ENCODE measurements at regions not wholly inside any gene's neighbourhood (a gene's known extent, or its start where the extent isn't known, plus 50 kb on each side); places are given as distances from the start of the nearest gene placed in this dataset.
"Not testable (repeated sequence)": the region's sequence is repeated elsewhere in the genome, so short reads cannot be mapped to it uniquely, and the experiment has no call there.

GRCh38 chr7:49596701-49597491 is 176.5 kb upstream of the VWC2 start:
- no peak for DNase-seq (ENCODE audit: low read depth in 2 of 2)

- no peak for DNase-seq (ENCODE audit: low read depth in 2 of 2)
These were observed 175.6 kb upstream of the VWC2 start for GRCh38 chr7:49597805-49598204.

GRCh38 chr7:49611951-49612350 is 161.5 kb upstream of the VWC2 start:
- no peak for DNase-seq (ENCODE audit: low read depth in 2 of 2)

GRCh38 chr7:49613759-49614158 is 159.7 kb upstream of the VWC2 start:
- DNase-seq (ENCODE audit: low read depth in 2 of 2) = no peak

GRCh38 chr7:49614974-49615373 is 158.5 kb upstream of the VWC2 start:
- DNase-seq (ENCODE audit: low read depth in 2 of 2) = not testable (repeated sequence)

GRCh38 chr7:49618028-49618427 is 155.4 kb upstream of the VWC2 start:
- no peak for DNase-seq (ENCODE audit: low read depth in 2 of 2)

GRCh38 chr7:49623943-49624342 is 149.5 kb upstream of the VWC2 start:
- no peak for DNase-seq (ENCODE audit: low read depth in 2 of 2)

GRCh38 chr7:49624611-49625010 is 148.8 kb upstream of the VWC2 start:
- DNase-seq (ENCODE audit: low read depth in 2 of 2) = no peak

- no peak for DNase-seq (ENCODE audit: low read depth in 2 of 2)
These were observed 142.9 kb upstream of the VWC2 start for GRCh38 chr7:49630513-49630912.

- DNase-seq (ENCODE audit: low read depth in 2 of 2) = no peak
These were observed 142.2 kb upstream of the VWC2 start for GRCh38 chr7:49631071-49631815.

GRCh38 chr7:49631960-49632359 is 141.5 kb upstream of the VWC2 start:
- no peak for DNase-seq (ENCODE audit: low read depth in 2 of 2)

GRCh38 chr7:49635800-49636199 is 137.6 kb upstream of the VWC2 start:
- no peak for DNase-seq (ENCODE audit: low read depth in 2 of 2)

- no peak for DNase-seq (ENCODE audit: low read depth in 2 of 2)
These were observed 137.0 kb upstream of the VWC2 start for GRCh38 chr7:49636400-49636799.

GRCh38 chr7:49638166-49638565 is 135.3 kb upstream of the VWC2 start:
- no peak for DNase-seq (ENCODE audit: low read depth in 2 of 2)

- DNase-seq (ENCODE audit: low read depth in 2 of 2) = no peak
These were observed 134.3 kb upstream of the VWC2 start for GRCh38 chr7:49639068-49639593.

- DNase-seq (ENCODE audit: low read depth in 2 of 2) = no peak
These were observed 133.6 kb upstream of the VWC2 start for GRCh38 chr7:49639808-49640207.

- no peak for DNase-seq (ENCODE audit: low read depth in 2 of 2)
These were observed 130.1 kb upstream of the VWC2 start for GRCh38 chr7:49643321-49643720.

GRCh38 chr7:49643736-49644135 is 129.7 kb upstream of the VWC2 start:
- DNase-seq (ENCODE audit: low read depth in 2 of 2) = no peak

GRCh38 chr7:49644396-49645166 is 128.9 kb upstream of the VWC2 start:
- DNase-seq (ENCODE audit: low read depth in 2 of 2) = no peak

GRCh38 chr7:49645296-49645695 is 128.1 kb upstream of the VWC2 start:
- no peak for DNase-seq (ENCODE audit: low read depth in 2 of 2)

- DNase-seq (ENCODE audit: low read depth in 2 of 2) = no peak
These were observed 113.2 kb upstream of the VWC2 start for GRCh38 chr7:49660170-49660783.

- no peak for DNase-seq (ENCODE audit: low read depth in 2 of 2)
These were observed 112.5 kb upstream of the VWC2 start for GRCh38 chr7:49660976-49661375.

All from fibroblast of skin of left biceps (primary cell).